ENCODE measurements at regions not wholly inside any gene's neighbourhood (a gene's known extent, or its start where the extent isn't known, plus 50 kb on each side); places are given as distances from the start of the nearest gene placed in this dataset.
A peak's percentile ranks its signal among the peaks of the same experiment; 100 is the strongest.
"Not testable (repeated sequence)": the region's sequence is repeated elsewhere in the genome, so short reads cannot be mapped to it uniquely, and the experiment has no call there.

DNA sequence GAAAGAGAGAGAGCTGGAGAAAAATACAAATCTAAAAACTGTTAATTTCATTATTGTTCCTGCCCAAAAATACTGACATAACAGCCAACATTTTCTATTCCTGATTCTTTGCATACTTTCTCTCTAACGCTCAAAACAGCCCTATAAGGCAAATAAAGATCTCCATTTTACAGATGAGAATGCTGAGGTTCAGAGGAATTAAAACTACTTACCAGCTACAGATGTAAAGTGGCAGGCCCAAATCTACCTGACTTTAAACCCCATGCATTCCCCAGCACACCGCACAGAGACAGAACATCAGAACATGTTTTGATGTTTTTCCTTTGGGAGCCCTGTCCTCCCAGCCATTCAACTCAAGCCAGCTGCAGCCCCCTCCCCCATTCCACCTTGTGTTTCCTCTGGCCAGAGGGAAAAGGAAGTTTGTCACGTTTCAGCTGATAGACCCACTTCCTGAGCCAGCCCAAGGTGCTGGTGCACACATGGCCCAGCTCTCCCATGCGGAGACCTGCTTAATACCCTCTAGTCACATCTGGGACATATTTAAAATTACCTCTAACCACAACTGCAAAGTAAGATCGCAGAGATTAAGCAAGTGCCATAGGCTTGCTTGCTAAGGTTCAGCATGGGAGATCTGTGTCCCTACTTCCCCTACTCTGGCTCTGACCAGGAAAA is 133.1 kb upstream of the NFIA start:
- DNase-seq, result no peak

DNA sequence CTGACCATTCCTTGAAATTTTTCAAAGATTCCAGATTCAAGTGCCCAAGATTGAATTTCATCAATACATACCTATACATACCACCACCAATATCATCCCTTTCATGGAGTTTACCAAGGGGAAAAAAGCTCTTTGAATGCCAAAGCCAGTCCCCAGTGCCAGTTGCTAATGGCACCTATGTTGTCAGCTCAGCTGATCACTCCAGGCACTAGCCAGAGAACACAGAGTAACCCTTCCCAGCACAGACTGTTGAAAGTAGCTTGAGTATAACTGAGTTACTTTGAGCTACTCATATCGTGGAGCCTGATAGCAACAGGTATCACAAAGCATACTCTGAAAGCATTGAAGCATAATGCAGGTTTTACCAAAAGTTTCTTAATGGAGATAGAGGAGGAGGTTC is 133.9 kb upstream of the NFIA start:
- no peak for DNase-seq

DNA sequence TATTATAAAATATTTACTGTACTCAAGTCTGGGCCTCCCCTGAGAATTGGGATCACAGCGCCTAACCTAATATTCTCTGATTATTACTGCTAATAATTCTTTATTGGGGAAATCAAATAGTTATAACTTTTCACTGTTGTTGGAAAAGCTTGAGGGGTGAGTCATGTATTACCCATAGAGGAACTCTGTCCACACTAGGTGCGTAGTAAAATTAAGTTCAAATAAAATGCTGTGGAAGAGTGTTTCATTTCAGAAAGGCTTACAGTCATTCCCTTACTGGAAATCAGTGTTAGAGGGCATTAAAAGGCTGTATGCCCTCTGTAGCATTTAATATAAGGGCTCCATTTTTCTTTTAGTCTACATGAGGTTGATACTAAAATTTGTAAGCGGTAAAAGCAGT is 135.0 kb upstream of the NFIA start:
- DNase-seq, result no peak

DNA sequence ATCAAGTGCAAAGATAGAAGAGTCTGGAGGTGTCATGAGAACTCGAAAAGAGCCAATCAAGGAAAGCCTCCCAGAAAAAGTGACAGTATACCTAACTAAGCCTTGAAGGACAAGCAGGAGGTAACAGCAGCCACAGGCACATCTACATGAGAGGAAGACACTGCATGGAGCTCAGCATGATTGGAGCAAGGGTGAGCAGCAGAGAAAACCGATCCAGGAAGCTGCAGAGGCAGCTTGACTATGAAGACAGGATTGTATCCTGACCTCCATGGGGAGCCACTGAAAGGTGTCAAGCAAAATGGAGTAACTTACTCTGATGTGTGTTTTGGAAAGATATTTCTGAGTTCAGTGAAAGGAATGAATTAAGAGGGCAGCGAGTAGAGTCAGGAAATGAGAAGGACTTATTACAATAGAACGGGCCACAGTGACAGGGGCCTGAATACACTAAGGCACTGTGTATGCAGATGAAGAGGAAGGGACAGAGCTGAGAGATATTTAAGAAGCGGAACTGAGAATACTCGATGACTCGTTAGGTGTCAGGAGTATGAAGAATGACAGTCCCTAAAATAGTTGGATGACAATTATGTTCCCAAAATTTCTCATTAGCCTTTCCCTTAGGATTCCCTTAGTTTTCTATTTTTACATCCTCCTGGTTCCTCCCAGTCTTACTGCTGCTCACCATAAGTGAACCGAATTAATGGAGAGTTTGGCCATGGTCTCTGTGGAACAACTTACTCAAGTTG is 139.3 kb upstream of the NFIA start:
- DNase-seq, result no peak

DNA sequence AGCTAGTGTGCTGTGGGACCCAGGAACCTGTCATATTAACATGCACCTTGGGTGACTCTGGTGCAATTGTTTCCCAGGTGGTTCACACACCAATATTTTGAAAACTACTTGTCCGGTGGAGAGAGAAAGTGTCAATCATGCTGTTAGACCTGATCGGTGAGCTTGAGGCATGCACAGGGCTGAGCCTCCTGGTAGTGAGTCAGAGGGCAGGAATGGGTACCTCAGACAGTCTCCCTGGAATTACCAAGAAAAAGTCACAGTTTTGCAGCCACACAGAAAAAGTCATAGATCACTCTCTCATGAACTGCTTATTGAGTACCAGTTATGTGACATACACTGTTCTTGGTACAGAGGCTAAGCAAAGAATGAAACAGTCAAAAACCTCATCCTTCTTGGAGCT is 140.1 kb upstream of the NFIA start:
- no peak for DNase-seq

DNA sequence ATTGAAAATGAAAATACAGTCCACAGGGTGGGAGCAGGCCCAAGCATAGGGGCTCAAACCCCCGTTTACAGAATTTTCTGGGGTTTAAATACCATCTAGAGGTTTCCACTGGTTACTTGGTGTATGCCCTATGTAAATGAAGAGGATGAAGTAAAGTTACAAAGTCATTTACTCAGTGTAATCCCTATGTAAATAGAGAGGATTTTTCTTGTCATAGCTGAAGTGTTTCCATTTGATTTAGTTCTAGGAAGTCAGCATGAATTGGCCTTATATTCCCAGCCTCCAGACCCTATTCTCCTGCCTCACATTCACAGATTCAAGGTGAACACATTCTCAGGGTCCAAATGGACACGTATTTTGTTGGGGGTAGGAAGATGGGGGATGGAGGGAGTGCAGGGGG is 141.7 kb upstream of the NFIA start:
- DNase-seq, result not testable (repeated sequence)

DNA sequence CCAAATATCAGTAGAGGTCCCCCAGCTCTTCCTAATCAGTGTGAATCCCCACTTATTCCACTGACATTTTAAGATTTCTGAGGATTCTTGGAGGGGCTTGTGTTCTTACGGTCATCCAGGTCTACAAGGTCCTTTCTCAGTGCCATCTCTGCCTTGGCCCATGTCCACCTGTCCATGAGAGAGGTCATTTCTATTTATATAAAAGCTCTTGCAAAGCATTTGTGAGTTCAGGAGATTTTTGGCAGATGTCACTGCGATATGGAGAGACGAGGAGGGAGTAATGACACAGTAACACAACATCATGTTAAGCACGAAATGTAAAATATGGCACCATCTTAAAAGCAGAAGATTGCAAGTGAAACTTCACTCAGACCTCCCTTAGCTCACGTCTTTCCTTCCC is 144.6 kb upstream of the NFIA start:
- DNase-seq, result no peak

DNA sequence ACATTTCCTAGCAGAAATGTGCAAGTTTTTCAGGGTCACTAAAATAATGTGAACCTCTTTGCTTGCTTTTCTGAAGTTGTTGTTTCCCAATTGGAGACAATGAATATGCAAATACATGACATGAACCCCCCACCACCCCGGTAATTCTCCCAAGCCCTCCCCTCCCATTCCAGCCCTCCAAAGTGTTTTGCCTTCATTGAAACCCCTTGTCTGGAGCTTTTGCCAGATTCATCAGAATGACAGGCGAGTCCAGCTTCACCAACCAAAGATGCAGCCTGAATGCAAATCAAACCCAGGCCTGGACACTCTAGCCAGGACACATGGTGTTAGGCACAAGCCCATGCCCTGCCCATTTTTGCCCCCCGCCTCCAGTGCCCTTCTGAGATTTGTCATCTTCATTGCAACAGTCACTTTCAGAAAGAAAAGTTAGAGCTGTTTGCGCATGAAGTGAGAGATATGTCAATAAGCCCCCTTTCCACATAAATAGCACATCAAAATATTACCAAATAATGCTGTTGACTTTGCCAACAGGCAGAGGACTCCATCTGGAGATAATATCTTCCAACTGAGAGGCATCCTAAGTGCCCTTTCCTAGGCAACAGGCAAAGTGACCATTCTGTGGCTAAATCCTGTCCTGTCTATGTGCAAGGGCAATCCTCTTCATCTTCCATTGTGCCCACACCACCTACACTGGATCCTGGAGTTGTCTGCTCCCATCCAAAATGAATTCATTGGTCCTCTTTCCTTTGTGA is 145.6 kb upstream of the NFIA start:
- no peak for DNase-seq

DNA sequence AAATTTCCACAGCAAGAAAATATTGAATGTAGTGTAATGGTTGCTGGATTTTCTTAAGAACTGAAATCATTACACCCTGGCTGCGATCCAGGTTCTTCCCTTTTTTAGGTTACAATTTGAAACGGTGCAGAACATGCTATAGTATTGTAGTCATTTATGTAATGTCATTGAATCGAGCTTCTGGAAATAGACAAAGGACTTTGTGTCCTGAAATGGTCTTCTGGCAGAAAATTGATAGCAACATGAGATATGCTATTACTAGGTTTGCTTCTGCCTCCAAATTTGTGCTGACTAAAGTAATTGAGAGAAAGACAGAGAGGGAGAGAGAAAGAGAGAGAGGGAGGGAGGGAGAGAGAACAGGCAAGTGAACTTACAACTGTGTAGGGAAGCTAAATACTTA is 146.2 kb upstream of the NFIA start:
- DNase-seq, result peak in 1 of 2 experiments; percentile 12

DNA sequence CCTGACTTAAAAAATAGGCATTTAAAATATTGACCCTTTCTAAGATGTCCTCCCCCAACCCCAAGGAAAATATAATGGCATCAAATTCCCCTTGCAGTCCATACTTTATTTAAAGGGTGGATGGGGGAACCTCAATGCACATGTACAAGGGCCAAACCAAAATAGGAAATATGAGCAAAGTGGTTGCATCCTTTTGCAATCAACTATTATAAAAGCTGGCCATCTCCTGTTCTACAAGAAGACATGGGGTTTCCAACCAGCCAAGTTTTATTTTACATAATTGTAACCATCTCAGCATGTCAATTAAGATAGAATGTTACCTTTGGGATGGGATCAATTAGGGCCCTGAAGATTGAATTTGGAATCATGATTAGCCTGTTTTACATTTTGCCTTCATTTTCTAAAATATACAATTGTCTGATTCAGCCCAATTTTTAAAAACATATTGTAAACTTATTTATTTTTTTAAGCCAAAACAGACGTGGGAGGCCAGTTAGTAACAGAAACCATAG is 146.7 kb upstream of the NFIA start:
- no peak for DNase-seq

DNA sequence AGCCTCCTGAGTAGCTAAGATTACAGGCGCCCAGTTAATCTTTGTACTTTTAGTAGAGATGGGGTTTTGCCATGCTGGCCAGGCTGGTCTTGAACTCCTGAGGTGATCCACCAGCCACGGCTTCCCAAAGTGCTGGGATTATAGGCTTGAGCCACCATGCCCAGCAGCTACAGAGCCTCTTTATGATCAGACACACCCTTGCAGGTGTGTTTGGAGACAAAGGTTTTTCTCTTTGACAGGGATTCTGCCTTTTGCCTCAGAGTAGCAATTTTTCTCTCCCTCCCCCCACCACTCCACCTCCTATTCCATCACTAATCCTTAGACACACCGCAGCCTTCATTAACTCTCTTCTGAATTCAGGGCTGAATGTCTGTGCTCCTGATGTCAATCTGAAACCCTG is 152.2 kb upstream of the NFIA start:
- DNase-seq, result no peak

DNA sequence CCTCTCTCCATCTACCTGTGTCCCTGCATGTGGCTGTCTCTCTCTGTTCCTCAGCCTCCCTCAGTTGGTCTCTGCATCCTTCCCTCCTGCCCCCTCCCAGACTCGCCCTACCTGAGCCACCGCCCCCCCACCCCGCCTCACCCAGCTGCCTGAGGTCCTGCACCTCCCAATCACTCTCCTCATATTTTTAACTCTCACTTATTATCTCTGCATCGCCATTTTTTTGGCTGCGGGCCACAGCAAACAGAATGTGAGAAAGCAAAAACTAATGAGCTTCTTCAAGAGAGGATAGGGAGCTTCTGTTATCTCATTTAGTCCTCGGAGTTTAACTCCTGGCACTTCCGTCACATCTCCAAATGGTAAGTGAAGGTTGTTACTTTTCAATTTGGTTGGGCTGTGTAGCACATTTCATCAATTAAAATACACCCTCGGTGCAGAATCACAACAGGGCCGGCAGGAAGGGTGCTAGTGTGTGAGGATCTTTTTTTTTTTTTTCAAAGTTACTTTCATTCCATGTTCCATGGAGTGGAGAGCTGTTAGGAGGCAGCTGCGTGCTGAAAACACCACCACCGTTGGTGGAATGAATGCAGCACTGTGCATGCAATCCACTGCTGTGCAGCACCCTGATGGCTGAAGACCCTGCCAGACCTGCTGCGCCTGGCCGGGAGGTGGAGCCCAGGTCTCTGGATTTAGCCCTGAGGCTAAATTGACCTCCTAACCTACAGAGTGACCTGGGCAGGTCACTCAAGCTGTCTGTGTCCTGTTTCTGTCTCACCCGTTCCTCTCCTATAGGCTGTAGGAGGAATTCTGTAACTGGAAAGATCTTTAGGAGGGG is 157.2 kb upstream of the NFIA start:
- no peak for DNase-seq

DNA sequence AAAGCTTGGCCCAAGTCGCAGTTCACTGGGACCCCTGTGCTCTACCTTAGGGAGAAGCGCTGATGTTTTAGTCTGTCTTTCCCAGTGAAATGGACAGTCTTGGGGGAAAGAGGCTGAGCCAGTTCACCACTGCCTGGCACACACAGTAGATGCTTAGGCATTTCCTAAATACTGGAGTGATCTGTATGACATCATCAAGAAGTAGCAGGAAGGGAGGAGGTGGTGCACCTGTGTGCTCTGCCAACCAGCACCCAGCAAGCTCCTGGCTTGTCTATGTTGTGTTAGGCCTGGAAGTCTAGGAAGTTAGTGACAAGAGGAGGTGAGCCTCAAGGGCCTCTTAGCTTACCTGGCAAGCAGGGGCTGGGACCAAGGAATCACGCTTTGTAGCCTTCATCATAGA is 158.2 kb upstream of the NFIA start:
- DNase-seq, result no peak

DNA sequence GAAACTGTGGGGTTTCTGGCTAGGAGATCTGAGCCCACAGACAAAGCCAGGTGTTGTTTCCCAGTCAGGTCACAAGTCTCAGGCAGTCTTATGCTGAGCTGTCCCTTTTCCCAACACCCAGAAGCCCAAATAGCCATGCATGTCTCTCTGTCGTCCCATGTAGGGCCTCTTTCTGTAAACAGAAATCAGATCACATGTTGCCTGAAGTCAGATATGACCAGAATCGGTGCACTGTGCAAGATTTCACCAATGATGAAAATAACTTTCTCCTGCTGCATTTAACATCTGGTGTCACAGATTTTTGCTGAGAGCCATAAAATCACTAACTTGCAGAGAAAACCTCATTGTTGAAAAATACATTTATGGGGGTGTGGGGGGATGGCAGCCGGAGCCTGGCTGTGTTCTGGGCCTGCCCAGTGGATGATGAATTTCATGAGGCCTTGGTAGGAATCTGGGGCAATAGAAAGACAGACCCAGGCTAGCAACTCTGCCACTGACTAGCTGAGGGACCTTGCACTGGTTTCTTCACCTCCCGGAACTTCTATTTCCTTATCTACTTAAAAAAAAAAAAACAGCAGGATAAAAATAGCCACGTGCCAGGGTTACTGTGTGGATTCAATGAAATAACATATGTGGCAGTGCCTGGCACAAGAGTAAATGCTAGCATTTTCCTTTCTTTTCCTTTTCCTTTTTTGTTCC is 158.8 kb upstream of the NFIA start:
- DNase-seq, result no peak

DNA sequence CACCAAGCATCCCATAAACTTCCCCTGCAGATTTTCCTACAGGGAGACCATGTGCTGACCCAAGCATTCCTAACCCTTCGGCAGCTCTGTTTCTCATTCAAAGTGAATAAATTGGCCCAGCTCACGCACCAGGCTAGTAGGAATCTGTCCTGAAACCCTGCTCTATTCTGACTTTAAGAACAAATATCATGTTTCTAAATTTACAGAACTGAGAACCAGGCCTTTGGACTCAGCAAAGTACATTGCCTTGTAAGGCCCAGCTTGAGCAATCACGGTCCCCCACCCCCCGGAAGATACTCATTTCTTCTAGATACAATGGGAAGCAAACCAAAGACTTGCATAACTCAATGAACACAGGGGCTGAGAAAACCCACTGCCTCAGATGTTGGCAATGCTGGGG is 160.1 kb upstream of the NFIA start:
- DNase-seq, result no peak

DNA sequence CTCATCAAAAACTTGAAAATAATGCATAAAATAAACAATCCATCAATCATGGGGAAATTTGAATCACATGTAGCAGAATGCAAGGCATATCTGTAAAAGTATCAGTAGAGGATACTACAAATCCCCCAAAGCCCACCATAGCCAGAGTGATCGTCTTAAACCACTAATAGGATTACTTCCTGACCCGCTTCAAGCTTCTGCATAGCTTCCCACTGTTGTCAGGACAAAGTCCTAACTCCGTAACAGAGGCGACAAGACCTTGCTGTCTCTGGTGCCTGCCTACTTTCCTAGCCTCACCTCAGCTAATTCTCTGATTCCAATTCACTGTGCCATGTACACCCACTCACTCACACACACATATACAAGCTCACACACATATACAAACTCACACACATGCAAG is 161.2 kb upstream of the NFIA start:
- no peak for DNase-seq

DNA sequence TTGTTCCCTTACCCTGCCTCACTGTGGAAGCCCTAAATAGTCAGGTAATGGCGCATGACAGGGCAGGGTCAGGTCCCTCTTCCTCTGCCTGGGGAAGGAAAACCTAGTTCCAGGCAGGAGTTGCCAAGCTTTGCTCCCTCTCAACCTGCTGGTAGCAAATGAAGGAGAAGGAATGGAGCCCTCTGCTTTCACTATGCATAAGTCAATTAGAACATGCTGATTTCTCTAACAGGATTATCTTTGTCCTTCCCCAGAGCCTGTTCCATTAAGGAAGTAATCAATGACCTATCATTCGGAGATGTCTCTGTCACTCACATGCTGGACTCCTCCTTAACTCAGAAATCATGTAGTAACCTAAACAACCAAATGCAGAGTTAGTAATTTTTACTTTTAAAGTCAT is 161.8 kb upstream of the NFIA start:
- no peak for DNase-seq

DNA sequence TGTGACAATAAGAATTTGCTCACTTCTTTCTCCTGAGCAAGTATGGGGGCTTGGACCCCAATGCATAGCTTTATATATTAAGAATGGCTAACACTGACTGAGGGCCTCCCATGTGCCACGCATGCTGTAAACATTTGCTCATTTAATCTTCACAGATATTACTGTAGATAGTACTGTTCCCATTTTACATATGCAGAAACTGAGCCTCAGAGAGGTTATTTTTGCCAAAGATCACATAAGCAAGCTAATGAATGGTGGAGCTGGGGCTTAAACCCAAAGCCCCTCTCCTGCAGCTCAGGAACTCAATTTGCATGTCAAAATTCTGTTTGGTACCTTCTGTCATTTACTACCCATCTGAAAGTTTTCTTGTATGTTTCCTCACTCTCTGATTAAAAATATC is 163.5 kb upstream of the NFIA start:
- no peak for DNase-seq

DNA sequence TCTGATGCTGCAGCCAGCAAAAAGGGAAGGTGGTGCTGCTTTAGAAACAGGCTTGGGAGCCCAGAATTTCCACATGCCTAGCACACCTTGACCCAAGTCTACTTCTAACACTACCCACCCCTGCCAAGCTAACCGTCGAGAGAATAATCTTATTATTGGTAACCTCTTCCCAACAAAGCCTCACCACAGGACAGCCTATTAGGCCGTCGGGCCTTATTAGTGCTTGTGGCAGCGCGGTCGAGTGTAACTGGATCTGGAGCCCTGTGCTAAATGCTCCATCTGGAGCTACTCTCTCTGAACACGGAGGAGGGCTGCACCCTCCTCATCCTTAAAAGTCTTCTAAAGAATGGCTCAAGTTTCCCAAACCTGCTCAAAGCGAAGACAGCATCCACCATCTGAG is 165.5 kb upstream of the NFIA start:
- DNase-seq, result no peak

DNA sequence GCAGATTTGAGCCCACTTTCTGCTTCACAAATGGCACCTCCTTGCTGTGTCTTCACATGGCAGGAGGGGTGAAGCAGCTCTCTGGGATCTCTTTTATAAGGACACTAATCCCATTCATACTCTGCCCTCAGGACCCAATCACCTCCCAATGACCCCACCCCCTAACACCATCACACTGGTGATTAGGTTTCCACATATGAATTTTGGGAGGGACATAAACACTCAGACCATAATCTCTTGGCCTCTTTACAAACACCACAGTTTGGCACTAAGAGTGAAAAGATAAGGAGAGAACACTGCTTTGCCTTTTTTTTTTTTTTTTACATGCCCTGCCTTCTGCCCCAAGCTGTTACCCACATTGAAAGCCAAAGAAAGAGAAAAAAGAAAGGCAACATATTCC is 166.2 kb upstream of the NFIA start:
- no peak for DNase-seq

DNA sequence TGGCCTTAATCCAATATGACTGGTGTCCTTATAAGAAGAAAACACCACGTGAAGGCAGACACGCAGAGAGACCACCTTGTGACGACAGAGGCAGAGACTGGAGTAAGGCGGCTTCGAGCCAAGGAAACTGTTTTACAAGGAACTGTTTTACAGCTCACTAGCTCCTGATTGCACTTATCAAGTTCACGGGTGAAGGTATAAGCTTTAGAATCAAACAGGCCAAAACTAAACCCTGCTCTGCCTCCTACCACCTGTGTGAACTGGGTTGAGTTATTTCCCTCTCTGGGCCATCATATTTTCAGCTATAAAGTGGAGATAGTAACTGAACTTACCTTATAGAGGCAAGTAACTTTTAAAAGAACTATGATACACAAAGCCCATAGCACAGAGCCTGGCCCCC is 166.9 kb upstream of the NFIA start:
- no peak for DNase-seq

DNA sequence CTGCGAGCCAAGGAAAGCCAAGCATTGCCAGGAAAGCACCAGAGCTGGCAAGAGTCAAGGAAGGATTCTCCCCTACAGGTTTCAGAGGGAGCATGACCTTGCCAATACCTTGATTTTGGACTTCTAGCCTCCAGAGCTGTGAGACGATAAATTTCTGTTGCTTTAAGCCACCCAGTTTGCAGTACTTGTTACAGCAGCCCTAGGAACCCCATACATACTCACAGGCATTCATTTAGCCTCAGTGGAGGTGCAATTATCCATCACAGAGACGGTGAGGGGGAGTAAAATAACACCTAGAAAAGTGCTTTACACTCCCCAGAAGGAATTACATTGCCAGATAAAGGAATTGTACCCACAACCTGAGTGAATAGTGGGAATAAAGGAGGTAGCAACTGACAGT is 167.4 kb upstream of the NFIA start:
- no peak for DNase-seq

Measured in cerebellar nuclear complex (tissue), 1 donor.